ENCODE measurements at regions not wholly inside any gene's neighbourhood (a gene's known extent, or its start where the extent isn't known, plus 50 kb on each side); places are given as distances from the start of the nearest gene placed in this dataset.

- TF ChIP-seq CEBPB (IDR thresholded peaks at IDR 0.05) (no peak), NFIC (IDR thresholded peaks at IDR 0.05) (no peak), RAD21 (IDR thresholded peaks at IDR 0.05; ENCODE audit: low read depth) (no peak)
Measured at GRCh38 chr2:138959031-138959430, 178.8 kb upstream of the NXPH2 start.

All from Ishikawa (cell line).